ENCODE measurements at regions not wholly inside any gene's neighbourhood (a gene's known extent, or its start where the extent isn't known, plus 50 kb on each side); places are given as distances from the start of the nearest gene placed in this dataset.

DNA sequence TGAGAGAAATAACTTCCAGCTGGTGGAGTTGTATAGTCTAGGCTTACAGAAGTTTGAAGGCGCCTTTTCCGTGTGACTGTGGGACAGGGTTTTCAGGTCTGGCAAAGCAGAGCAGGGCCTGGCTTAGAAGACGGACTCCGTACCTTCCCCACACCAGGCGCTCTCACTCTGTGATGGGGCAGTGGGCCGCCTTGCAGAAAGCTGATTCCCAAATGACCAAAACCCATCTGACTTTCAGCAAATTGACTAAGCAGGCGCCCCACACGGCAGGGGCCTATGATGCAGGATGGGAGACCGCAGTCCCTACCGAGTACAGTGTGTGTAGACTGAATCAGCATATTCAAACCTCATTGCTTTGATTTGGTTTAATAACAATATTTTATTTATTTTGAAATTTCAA, 85.8 kb upstream of the TMEM45B start:
- Mint-ChIP-seq H3K4me3 (no peak overlapping the region), H3K9me3 (no peaks in the 10 kb centered on the region), H3K27ac (no peak overlapping the region), H3K4me1 (no peaks in the 10 kb centered on the region), H3K27me3 (peaks cover 3% of the 10 kb centered on the region), H3K36me3 (ENCODE audit: low read depth) (no peaks in the 10 kb centered on the region)
- POLR2A ChIA-PET: no interaction called here
- CTCF ChIA-PET: no interaction called here
- TF ChIP-seq, protein P1, sequence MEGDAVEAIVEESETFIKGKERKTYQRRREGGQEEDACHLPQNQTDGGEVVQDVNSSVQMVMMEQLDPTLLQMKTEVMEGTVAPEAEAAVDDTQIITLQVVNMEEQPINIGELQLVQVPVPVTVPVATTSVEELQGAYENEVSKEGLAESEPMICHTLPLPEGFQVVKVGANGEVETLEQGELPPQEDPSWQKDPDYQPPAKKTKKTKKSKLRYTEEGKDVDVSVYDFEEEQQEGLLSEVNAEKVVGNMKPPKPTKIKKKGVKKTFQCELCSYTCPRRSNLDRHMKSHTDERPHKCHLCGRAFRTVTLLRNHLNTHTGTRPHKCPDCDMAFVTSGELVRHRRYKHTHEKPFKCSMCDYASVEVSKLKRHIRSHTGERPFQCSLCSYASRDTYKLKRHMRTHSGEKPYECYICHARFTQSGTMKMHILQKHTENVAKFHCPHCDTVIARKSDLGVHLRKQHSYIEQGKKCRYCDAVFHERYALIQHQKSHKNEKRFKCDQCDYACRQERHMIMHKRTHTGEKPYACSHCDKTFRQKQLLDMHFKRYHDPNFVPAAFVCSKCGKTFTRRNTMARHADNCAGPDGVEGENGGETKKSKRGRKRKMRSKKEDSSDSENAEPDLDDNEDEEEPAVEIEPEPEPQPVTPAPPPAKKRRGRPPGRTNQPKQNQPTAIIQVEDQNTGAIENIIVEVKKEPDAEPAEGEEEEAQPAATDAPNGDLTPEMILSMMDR (IDR thresholded peaks at IDR 0.05): no peak
- intact Hi-C loops (cut with micrococcal nuclease): no loop called here
- no peak for DNase-seq
- ATAC-seq (ENCODE audit: low read depth): no peak

DNA sequence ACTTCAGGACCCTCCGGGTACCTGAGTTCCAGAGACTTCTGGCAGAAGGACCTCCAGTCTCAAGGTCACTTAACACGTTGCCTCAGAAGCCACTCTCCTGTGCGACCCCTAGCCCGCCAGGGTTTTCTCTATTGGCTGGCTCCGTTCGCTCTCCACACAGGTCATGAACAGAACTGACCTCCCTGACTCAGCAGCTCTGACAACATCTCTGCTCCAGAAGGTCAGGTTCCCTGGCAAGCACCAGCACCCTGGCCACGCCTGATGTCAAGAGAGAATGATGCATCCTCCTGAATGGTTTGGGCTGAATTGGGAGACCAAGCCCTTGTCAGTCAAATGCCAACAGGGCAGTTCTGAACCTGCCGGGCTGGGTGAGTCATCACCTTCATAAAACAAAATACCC, 84.3 kb upstream of the TMEM45B start:
- no peaks in the 10 kb centered on the region for H3K36me3 Mint-ChIP-seq (ENCODE audit: low read depth)
- no peak overlapping the region for H3K27ac Mint-ChIP-seq
- no peak for ATAC-seq (ENCODE audit: low read depth)
- ChIA-PET POLR2A (no interaction called here), CTCF (no interaction called here)
- TF ChIP-seq, protein P1 (IDR thresholded peaks at IDR 0.05): no peak
- peaks cover 7% of the 10 kb centered on the region for H3K27me3 Mint-ChIP-seq
- DNase-seq: no peak
- no peaks in the 10 kb centered on the region for H3K4me1 Mint-ChIP-seq
- H3K4me3 Mint-ChIP-seq: no peak overlapping the region
- intact Hi-C loops (cut with micrococcal nuclease): no loop called here
- no peaks in the 10 kb centered on the region for H3K9me3 Mint-ChIP-seq

DNA sequence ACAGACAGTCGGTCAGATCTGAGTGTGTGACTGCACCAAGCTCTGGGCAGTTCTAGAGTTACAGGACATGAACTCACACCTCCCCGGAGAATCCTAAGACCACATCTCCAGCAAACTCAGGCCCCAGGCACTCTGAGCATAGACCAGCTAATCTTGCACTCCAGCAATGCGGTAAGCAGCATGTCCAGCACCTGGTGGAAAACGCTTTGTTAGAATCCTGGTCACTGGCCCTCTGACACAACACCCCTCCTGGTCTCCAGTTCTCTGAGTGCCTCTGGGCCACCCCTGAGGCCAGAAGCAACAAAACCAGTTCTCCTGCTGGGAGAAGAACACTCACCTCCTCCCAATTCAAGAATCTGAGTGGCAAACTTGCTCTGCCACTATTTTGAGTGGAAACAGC, 82.7 kb upstream of the TMEM45B start:
- no peak for DNase-seq
- H3K9me3 Mint-ChIP-seq: no peaks in the 10 kb centered on the region
- TF ChIP-seq, protein P1 (IDR thresholded peaks at IDR 0.05): no peak
- no peaks in the 10 kb centered on the region for H3K4me1 Mint-ChIP-seq
- ATAC-seq (ENCODE audit: low read depth): no peak
- peaks cover 7% of the 10 kb centered on the region for H3K27me3 Mint-ChIP-seq
- ChIA-PET CTCF (no interaction called here), POLR2A (no interaction called here)
- intact Hi-C loops (cut with micrococcal nuclease): no loop called here
- H3K36me3 Mint-ChIP-seq (ENCODE audit: low read depth): no peaks in the 10 kb centered on the region
- H3K4me3 Mint-ChIP-seq: no peak overlapping the region
- no peak overlapping the region for H3K27ac Mint-ChIP-seq

DNA sequence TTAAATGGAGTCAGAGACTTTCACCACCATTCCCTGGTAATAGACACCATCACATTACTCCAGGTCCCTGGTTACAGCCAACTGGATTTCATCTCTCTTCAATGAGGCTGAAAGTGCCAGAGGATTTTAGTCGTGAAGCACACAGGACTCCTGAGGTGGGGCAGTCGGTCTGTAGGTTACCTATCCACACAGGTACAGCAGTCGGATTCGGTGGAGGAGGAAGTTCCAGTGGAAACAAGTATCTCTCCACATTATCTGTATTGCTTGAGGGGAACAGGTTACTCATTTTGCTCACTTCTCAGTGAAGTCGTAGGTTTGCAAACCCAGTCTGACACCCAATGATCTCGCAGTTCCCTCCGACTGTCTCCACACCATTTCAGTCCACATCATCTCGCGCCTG, 82.3 kb upstream of the TMEM45B start:
- Mint-ChIP-seq H3K36me3 (ENCODE audit: low read depth) (no peaks in the 10 kb centered on the region), H3K4me1 (no peaks in the 10 kb centered on the region), H3K27me3 (peaks cover 7% of the 10 kb centered on the region), H3K4me3 (no peak overlapping the region), H3K9me3 (no peaks in the 10 kb centered on the region), H3K27ac (no peak overlapping the region)
- no peak for ATAC-seq (ENCODE audit: low read depth)
- ChIA-PET CTCF (no interaction called here), POLR2A (no interaction called here)
- no peak for DNase-seq
- intact Hi-C loops (cut with micrococcal nuclease): no loop called here
- TF ChIP-seq, protein P1 (IDR thresholded peaks at IDR 0.05): no peak

DNA sequence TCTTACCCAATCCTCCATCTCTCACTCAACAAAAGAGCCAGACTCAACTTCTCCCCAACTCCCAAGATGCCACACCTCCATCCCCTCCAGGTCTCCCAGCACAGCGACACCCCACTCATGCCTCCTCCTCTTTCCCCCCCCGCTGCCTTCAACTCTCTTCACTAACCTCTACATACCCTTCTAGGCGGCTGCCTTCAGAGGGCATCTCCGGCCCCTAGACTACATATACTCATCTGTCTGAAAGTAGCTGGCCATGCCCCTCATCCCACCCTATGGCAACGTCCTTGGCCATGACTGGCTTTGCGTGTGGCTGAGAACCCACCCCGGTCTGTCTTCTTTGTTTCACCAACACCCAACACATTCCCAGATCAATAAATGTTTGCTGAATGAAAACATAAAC, 81.7 kb upstream of the TMEM45B start:
- DNase-seq (no peak), ATAC-seq (ENCODE audit: low read depth) (no peak)
- Mint-ChIP-seq H3K4me1 (no peaks in the 10 kb centered on the region), H3K9me3 (no peaks in the 10 kb centered on the region), H3K36me3 (ENCODE audit: low read depth) (no peaks in the 10 kb centered on the region), H3K27me3 (peaks cover 7% of the 10 kb centered on the region), H3K4me3 (no peak overlapping the region), H3K27ac (no peak overlapping the region)
- CTCF ChIA-PET: no interaction called here
- intact Hi-C loops (cut with micrococcal nuclease): no loop called here
- POLR2A ChIA-PET: no interaction called here
- TF ChIP-seq, protein P1 (IDR thresholded peaks at IDR 0.05): no peak

Measured in activated B cell treated with CpG ODN at 0.5 μM for 24 hours (primary cell).